C4-2B (cell line): ENCODE measurements at regions not wholly inside any gene's neighbourhood (a gene's known extent, or its start where the extent isn't known, plus 50 kb on each side); places are given as distances from the start of the nearest gene placed in this dataset.

ENCODE experiments used
- ZFX ChIP-seq: fragments of 450-650 bp; IDR thresholded peaks from 2 replicates; pipeline ENCODE4 v1.6.1; 2017
- TF ChIP-seq, protein P1 (sequence below): fragments of 450-650 bp; conservative IDR thresholded peaks from 2 replicates; pipeline ENCODE4 v1.5.1; 2017; ENCODE audit warnings: mild to moderate bottlenecking

DNA sequence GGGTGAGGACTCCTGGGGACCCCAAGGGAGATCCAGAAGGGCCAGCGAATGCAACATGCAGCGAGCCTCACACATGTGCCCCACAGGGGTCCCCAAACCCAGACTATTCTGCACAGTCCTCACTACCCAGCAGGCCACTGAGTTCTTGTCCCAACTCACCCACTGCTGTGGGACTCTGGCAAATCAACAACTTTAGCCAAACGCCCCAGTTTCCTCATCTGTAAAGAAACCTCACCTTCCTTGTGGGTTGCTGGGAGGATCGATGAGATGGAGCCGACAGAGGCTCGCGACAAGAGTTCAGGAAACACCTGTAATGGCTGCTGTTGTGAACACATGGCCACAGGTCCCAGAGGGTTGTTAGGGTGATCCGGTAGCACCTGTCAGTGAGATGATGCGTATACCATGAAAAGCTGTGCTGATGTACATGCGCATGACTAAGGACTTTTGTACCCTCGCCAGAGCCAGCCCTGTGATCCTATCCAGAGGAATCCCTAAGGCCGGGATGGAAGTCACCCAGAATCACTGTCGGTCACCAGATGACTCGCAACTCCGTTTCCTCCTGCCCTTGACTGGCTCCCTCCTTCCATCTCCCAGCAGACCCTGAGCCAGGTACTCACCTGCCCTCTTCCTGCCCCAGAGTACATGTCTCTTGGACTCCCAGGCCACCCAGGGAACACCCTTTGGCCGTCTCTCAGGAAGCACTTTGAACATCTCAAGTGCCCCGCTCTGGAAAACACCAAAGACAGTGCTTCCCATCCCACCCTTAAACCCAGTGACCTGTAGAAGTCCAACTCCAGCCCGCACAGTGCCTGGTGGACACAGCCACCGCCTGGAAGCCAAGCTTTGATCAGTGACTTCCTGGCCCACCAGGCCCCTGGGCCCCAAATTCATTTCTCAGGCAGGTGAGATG lies 103.3 kb upstream of the ID2 start:
- TF ChIP-seq, protein P1, sequence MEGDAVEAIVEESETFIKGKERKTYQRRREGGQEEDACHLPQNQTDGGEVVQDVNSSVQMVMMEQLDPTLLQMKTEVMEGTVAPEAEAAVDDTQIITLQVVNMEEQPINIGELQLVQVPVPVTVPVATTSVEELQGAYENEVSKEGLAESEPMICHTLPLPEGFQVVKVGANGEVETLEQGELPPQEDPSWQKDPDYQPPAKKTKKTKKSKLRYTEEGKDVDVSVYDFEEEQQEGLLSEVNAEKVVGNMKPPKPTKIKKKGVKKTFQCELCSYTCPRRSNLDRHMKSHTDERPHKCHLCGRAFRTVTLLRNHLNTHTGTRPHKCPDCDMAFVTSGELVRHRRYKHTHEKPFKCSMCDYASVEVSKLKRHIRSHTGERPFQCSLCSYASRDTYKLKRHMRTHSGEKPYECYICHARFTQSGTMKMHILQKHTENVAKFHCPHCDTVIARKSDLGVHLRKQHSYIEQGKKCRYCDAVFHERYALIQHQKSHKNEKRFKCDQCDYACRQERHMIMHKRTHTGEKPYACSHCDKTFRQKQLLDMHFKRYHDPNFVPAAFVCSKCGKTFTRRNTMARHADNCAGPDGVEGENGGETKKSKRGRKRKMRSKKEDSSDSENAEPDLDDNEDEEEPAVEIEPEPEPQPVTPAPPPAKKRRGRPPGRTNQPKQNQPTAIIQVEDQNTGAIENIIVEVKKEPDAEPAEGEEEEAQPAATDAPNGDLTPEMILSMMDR = no peak
- no peak for TF ChIP-seq ZFX
